ENCODE measurements at regions not wholly inside any gene's neighbourhood (a gene's known extent, or its start where the extent isn't known, plus 50 kb on each side); places are given as distances from the start of the nearest gene placed in this dataset.

DNA sequence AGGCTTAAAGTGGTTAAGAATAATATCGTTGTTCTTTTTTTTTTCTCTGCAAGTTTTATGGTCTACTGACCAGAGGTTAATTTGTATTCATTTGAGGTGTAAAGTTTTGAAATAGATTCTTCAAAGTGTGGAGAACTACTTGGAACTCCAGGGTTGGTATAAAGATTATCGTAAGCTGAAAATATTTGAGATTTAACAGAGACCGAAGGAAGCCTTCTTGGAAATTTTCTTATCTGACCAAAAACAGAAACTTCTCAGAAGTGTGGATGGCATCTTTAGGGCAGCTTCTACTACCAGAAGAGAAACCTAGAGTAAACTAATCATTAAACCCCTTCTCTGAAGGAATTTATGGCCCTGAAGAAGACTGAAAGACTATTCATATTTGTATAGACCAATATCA is 206.8 kb upstream of the MON1B start:
- TF ChIP-seq POLR2A (IDR thresholded peaks at IDR 0.05; ENCODE audit: low read depth, low read length): no peak
- TF ChIP-seq POLR2AphosphoS5 (IDR thresholded peaks at IDR 0.05; ENCODE audit: low read depth, low read length): no peak
